ENCODE measurements at regions not wholly inside any gene's neighbourhood (a gene's known extent, or its start where the extent isn't known, plus 50 kb on each side); places are given as distances from the start of the nearest gene placed in this dataset.

DNA sequence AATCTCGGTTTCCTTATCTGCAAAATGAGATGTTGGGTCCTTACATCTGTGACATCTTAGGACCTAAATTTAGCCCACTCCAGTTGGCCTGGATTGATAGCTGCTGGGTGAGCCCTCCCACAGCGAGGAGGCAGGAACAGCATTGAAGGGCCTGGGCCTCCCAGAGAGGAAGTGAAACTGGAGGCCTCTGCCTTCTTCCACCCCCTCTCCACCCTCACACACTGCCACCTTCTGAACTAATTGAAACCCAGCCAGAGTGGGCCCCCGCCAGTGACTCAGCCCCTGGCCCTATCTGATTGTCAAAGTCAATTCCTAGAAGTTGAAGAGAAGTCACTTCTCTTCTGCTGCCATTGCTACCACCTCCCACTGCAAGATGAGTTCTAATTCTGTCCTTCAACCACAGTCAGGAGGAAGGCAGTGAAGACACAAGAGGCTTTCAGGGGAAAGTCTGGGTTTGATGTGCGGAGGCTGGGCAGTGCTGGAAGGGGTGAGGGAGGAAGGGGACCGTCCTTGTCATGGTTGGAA, 55.2 kb upstream of the NEK6 start:
- peak; percentile 84 for DNase-seq (ENCODE audit: low spot score)
- intact Hi-C loops (cut with DNase I) = no loop called here

DNA sequence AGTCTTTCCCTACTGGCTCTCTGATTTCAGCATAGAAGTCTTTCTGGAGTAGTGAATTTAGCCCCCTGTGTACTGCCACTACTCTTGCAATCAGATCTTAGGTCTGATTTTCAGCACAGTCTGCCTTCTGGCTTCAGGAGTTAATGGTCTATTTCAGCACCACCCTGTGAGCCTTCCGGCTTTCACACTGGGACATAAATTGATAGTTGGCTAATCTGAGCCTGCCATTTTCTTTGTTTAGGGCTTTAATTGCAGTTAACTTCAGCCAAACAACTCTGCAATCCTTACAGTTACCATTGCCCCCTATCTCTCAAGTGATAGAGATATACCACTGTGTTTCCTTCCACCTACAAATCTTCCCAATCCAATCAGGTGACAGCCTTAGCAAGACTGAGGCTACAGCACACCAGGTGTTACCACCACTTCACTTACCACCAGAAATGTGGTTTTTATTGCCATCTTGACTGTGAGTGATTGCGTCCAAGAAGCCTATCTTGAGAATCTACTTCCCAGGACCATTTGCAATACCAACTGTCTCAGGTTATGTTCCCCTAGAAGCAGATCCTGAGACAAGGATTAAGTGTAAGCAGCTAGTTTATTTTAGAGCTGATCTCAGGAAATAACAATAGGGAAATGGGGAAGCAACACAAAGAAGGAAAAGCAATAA, 51.9 kb upstream of the NEK6 start:
- DNase-seq (ENCODE audit: low spot score) = no peak
- intact Hi-C loops (cut with DNase I) = no loop called here

GRCh38 chr9:124206391-124206790, 51.4 kb upstream of the NEK6 start:
- DNase-seq (ENCODE audit: low spot score) = no peak
- intact Hi-C loops (cut with DNase I) = no loop called here
